ENCODE measurements at regions not wholly inside any gene's neighbourhood (a gene's known extent, or its start where the extent isn't known, plus 50 kb on each side); places are given as distances from the start of the nearest gene placed in this dataset.
"Not testable (repeated sequence)": the region's sequence is repeated elsewhere in the genome, so short reads cannot be mapped to it uniquely, and the experiment has no call there.

DNA sequence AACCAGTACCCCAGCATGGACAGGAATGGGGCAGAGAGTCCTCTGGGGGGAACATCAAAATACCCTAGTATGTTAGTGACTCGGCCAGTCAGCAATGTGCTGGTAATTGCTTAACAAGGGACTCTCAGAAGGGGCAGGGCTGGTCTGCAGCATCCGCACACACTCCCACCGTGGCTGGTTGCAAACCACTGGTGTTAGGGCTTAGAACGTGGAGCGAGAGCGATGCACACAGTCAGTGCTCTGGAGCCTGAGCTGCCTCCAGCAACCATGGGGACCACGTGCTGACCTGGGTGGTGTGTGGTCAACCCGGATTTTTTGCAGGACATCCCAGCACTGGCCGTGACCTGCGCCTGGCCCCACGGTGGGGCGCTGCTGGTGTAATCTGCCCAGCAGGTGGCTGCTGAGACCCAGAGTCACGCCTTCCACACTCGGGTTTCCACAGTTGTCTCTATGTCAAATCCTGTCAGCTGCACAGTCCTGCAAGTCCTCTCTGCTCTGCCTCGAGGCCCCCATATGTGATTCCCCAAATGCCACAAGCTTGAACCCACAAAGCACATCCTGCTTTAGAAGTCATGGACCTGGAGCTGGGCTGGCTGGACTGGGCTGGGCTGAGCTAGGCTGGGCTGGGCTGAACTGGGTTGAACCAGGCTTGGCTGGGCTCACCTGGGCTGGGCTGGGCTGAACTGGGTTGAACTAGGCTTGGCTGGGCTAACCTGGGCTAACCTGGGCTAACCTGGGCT lies 50.6 kb upstream of the GPC1 start:
- Mint-ChIP-seq H3K4me3 (ENCODE audit: unreplicated experiment) (no peak overlapping the region), H3K27ac (ENCODE audit: unreplicated experiment) (no peak overlapping the region), H3K9me3 (ENCODE audit: low read depth) (peaks cover 8% of the 10 kb centered on the region), H3K27me3 (ENCODE audit: low read depth) (no peaks in the 10 kb centered on the region), H3K36me3 (ENCODE audit: low read depth) (no peaks in the 10 kb centered on the region), H3K4me1 (ENCODE audit: low read depth) (peaks cover 18% of the 10 kb centered on the region)
- TF ChIP-seq, protein P1, sequence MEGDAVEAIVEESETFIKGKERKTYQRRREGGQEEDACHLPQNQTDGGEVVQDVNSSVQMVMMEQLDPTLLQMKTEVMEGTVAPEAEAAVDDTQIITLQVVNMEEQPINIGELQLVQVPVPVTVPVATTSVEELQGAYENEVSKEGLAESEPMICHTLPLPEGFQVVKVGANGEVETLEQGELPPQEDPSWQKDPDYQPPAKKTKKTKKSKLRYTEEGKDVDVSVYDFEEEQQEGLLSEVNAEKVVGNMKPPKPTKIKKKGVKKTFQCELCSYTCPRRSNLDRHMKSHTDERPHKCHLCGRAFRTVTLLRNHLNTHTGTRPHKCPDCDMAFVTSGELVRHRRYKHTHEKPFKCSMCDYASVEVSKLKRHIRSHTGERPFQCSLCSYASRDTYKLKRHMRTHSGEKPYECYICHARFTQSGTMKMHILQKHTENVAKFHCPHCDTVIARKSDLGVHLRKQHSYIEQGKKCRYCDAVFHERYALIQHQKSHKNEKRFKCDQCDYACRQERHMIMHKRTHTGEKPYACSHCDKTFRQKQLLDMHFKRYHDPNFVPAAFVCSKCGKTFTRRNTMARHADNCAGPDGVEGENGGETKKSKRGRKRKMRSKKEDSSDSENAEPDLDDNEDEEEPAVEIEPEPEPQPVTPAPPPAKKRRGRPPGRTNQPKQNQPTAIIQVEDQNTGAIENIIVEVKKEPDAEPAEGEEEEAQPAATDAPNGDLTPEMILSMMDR (IDR thresholded peaks at IDR 0.05) = no peak
- peak; percentile 64 for DNase-seq (ENCODE audit: low spot score)

DNA sequence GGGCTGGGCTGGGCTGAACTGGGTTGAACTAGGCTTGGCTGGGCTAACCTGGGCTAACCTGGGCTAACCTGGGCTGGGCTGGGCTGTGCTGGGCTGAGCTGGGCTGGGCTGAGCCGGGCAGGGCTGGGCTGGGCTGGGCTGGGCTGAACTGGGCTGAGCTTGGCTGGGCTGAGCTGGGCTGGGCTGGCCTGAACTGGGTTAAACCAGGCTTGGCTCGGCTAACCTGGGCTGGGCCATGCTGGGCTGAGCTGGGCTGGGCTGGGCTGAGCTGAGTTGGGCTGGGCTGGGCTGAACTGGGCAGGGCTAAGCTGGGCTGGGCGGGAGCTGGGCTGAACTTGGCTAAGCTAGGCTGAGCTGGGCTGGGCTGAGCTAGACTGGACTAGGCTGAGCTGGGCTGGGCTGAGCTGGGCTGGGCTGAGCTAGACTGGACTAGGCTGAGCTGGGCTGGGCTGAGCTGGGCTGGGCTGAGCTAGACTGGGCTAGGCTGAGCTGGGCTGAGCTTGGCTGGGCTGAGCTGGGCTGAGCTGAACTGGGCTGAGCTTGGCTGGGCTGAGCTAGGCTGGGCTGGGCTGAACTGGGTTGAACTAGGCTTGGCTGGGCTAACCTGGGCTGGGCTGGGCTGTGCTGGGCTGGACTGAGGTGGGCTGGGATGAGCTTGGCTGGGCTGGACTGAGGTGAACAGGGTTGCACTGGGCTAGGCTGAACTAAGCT lies 49.9 kb upstream of the GPC1 start:
- H3K4me3 Mint-ChIP-seq (ENCODE audit: unreplicated experiment); H3K27me3 Mint-ChIP-seq (ENCODE audit: low read depth); H3K36me3 Mint-ChIP-seq (ENCODE audit: low read depth); H3K9me3 Mint-ChIP-seq (ENCODE audit: low read depth); H3K27ac Mint-ChIP-seq (ENCODE audit: unreplicated experiment): not testable (repeated sequence)
- H3K4me1 Mint-ChIP-seq (ENCODE audit: low read depth) = peaks cover 18% of the 10 kb centered on the region
- DNase-seq (ENCODE audit: low spot score) = peak; percentile 72
